HG02642 (cell line): ENCODE measurements at regions not wholly inside any gene's neighbourhood (a gene's known extent, or its start where the extent isn't known, plus 50 kb on each side); places are given as distances from the start of the nearest gene placed in this dataset.
"Not testable (repeated sequence)": the region's sequence is repeated elsewhere in the genome, so short reads cannot be mapped to it uniquely, and the experiment has no call there.

Experiments
- ATAC-seq: cut with Tn5 transposase; IDR thresholded peaks from one replicate; pipeline ENCODE4 v1.9.1; 2021; ENCODE audit warnings: mild to moderate bottlenecking; ENCODE audit not compliant: unreplicated experiment, poor library complexity

DNA sequence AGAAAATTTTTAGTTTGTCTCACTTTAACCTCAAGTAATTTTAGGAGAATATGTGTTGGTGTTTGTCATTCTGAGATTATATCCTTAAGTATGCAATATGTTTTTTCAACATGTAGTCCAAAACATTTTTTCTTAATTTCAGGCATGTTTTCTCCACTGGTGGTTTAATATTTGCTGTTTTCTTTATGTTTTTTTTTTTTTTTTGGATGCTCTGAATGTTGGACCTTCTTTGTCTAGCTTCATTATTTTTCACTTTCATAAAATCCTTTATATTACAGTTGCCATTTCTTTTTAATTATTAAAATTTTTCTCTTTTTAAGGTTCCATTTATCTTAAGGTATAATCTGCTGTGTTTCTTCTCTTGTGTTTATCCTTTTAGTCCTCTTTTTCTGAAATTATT, 342.2 kb upstream of the DUSP10 start:
- ATAC-seq = no peak

DNA sequence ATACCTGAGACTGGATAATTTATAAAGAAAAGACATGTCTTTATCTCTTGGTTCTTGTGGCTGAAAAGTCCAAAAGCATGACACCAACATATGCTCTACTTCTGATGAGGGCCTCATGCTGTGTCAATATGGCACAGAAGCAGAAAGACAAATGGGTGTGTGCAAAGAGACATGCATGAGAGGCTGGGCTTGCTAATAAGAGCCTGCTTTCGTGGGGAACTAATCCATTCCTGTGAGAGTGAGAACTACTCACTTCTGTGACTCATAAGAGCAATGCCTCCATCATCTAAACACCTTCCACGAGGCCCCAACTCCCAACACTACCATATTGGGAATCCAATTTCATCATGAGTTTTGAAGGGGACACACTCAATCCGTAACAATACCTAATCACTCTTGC, 340.0 kb upstream of the DUSP10 start:
- ATAC-seq = no peak

DNA sequence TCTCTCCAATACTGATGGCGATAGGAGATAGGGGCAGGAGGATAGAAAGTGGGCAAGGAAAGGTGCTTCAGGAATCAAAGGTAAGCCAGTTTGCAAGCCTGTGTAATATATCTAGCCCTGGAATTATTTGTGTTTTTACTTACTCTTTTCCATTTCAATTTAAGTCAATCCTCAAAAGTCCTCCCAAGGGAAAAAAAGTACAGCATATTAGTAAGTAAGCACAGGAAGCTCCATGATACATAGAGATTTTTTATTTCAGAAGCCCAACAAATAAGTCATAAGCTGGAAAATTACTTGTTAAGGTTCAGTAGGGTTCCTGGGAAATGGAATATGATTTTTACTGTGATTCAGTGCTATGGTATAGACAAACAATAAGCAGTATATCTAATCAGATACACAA, 337.7 kb upstream of the DUSP10 start:
- ATAC-seq = no peak

GRCh38 chr1:222077206-222077605, 335.3 kb upstream of the DUSP10 start:
- ATAC-seq = no peak

DNA sequence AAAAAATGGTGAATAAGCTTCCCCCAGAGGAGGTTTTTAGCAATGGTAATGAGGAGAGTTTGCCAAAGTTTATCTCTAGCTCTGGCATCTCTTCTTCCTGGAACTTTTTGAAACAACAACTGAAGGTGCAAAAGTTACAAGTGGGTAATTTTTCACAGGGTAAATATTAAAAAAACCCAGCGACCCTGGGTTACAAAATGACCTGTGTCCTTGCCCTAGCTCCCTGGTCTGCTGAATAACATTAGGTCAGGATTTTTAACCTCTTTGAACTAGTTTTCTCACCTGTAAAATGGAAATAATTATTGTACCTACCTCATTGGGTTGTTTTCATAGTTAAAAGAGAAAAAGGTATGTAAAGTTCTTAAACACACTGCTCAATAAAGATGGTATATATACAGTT, 332.4 kb upstream of the DUSP10 start:
- ATAC-seq = no peak

- no peak for ATAC-seq
Measured at GRCh38 chr1:222073307-222073995, 331.6 kb upstream of the DUSP10 start.

DNA sequence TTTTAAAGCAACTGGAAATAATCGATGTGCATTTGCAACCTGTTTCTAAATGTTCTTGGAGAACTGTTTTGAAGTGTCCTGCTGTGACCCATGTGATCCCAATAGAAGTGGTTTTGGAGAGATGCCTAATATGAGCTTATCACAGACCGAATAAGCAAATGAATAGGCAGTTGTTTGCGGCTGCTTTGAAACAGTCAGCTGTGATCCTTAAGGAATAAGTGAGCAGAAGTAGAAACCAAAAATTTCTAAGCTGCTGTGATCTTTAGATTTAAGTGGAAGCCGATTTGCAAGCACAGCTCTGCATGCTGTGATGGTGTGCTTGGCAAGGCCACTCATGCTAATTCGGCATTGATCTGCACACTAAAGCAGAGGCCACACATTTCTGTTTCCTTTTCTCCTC, 329.5 kb upstream of the DUSP10 start:
- no peak for ATAC-seq

- ATAC-seq = no peak
Measured at GRCh38 chr1:222068937-222069336, 327.0 kb upstream of the DUSP10 start.

DNA sequence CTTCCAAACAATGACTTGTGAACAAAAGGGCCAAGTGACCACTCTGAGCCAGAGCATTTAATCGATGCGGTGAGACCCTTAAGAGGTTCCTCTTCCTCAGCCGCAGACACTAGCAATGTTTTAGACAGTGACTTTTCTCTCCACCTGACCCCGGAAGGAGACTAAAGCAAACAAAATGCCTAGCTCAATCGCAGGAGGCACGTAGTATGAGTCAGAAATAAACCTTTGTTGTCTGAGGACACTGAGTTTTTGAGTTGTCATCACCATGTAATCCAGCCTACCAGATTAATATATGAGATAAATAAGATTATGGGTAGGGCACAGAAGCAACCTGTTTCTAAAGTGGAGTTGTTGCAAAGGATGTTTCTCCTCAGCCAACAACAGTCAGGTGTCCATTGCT, 326.2 kb upstream of the DUSP10 start:
- ATAC-seq = no peak

GRCh38 chr1:222066539-222066938, 324.6 kb upstream of the DUSP10 start:
- no peak for ATAC-seq

DNA sequence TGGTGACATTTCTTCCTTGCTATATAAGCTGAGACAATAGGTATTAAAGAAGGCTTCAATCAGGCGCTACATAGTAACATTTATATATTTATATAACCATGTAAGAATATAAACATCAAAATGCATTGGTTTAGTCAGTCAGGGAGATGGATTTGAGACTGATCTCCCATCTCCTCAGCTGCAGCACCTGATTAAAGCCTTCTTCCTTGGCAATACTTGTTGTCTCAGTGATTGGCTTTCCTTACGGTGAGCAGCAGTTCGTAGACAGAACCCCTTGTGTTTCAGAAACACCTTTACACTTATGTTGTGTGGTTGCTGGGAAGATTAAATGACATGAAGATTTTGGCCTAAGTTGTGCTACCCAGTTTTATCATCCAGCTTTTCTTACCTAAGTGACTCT, 323.3 kb upstream of the DUSP10 start:
- ATAC-seq = no peak

DNA sequence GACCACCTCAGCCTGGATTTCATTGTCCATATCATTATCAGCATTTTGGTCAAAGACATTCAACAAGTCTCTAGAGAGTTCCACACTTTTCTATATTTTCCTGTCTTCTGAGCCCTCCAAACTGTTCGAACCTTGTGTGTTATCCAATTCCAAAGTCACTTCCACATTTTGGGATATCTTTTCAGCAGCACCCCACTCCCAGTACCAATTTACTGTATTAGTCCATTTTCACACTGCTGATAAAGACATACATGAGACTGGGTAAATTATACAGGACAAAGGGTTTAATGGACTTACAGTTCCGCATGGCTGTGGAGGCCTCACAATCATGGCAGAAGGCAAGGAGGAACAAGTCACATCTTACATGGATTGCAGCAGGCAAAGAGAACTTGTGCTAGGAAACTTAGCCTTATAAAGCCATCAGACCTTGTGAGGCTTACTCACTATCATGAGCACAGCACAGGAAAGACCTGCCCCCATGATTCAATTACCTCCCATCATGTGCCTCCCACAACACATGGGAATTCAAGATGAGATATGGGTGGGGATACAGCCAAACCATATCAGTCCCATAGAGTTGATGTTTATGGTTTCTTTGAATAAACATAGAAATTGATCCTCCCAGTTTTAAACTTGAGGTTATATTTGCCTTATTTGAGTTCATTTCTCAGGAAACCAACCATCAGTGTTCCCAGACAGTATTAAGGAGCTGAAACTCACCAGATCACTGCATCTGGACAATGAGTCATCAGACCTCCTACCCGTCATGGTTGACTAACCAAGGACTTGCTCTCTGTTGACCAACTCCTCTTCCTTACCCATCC, 322.7 kb upstream of the DUSP10 start:
- no peak for ATAC-seq

- no peak for ATAC-seq
Measured at GRCh38 chr1:222062640-222063039, 320.8 kb upstream of the DUSP10 start.

DNA sequence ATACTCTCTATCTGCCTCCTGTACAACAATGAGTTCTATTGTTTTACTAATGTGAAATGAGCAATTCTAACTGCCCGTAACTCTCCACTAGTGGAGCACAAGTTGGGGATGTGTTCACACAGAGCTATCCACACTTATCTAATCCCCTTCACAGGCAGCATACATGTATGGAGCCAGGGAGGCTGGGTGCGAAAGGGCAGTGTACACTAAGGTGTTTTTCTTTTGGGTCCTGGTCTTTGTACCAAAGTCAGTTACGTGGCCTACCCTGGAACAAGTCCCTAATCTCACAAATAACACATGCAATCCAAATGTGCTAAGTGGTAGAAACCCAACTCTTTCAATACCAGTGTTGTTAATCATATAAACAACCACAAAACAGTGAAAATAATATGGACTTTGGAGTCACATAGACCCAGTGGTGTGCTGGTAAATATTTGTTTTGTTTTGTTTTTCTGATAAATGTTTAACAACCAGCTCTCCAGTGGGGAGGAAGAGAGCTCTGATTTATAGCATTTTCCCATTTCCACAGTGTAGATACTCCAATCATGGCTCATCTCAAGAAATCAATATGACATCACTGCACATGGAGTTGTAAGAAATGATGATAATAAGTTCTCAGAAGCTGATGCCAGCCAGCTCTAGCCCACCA, 319.9 kb upstream of the DUSP10 start:
- no peak for ATAC-seq

GRCh38 chr1:222060210-222060916, 318.5 kb upstream of the DUSP10 start:
- no peak for ATAC-seq

- ATAC-seq = no peak
Measured at GRCh38 chr1:222058249-222058648, 316.4 kb upstream of the DUSP10 start.

DNA sequence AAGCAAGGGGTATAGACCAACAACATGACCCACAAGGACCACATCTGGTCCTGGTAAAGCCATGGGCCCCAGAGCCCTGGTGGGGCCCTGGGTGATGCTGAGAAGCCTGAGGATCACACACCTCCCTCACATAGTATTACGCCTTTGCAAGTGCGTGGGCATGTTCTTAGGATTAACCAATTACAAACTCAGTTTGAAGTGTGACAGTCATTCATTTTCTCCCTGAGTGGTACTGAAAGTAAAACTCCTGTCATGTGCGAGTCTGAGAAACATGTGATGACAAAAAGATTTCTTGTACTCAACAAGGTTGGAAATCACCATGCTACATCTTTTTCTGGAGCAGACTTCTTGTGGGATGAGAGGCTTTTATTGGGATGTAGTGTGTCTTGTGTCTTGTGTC, 315.3 kb upstream of the DUSP10 start:
- peak; percentile 57 for ATAC-seq

DNA sequence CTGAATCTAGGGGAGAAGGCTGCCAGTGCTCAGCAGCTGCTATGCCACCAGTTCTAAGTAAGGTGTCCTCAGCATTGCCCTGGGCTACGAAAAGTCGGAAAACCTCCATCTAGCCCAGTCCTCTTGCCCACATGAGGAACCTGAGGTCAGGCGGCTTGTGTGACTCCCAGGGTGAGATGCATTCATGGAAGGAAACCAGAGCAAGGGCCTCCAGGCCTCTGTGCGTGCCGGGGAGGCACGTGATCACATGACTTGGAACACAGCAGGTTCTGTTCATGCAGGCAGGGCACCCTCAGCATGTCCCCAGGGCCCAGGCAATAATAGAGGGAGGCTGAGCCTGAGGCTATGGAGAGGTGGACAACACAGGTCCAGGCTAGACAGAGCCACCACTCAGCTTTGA, 312.5 kb upstream of the DUSP10 start:
- ATAC-seq = no peak

GRCh38 chr1:222053790-222054294, 312.0 kb upstream of the DUSP10 start:
- ATAC-seq = no peak

DNA sequence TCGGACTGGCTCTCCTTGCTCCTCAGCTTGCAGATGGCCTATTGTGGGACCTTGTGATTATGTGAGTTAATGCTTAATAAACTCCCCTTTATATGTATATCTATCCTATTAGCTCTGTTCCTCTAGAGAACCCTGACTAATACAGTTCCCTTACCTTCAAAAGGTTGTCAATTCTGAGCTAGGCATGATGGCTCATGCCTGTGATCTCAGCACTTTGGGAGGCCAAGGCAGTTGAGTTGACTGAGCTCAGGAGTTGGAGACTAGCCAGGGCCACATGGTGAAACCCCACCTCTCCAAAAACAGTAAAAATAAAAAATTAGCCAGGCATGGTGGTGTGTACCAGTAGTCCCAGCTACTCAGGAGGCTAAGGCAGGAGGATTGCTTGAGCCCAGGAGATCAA, 309.4 kb upstream of the DUSP10 start:
- not testable (repeated sequence) for ATAC-seq

- not testable (repeated sequence) for ATAC-seq
Measured at GRCh38 chr1:222049661-222050060, 307.8 kb upstream of the DUSP10 start.
